ENCODE measurements at regions not wholly inside any gene's neighbourhood (a gene's known extent, or its start where the extent isn't known, plus 50 kb on each side); places are given as distances from the start of the nearest gene placed in this dataset.

DNA sequence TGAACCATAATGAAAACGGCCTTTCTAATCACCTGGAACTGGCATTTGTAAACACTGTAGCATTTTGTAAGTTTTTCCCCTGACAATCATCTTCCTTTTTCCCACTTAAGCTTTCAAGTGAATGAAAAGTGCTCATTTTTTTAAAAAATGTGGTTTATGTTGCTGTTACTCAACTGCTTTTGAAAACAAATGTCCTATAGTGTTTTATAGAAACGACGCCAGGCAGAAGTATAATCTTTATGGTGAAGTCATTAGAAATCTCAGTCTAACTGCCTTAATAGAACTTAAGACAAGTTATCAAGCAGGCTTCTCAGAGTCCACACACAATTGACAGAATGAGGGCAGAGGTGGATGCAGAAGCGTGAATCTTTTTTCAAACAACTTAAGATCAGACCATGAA, 442.3 kb downstream of the KLF12 start:
- Histone ChIP-seq H3K4me3 (ENCODE audit: low read length) (no peak overlapping the region), H3K4me1 (ENCODE audit: insufficient read depth, low read length) (no peaks in the 10 kb centered on the region), H3K27ac (ENCODE audit: low read depth in 1 of 2, low read length in 2 of 2) (no peak overlapping the region), H3K9me3 (ENCODE audit: control insufficient read depth in 1 of 2, insufficient read depth in 1 of 2, low read length in 2 of 2) (no peaks in the 10 kb centered on the region), H3K36me3 (ENCODE audit: insufficient read depth, low read length) (peaks cover 69% of the 10 kb centered on the region), H3K27me3 (ENCODE audit: control insufficient read depth in 1 of 2, insufficient read depth in 2 of 2, low read length in 2 of 2) (no peaks in the 10 kb centered on the region)
- DNase-seq: no peak
- no peak for TF ChIP-seq CTCF (IDR thresholded peaks at IDR 0.05)
- POLR2A ChIA-PET: interaction anchor here (0.6 kb wide), 1 partner anchor 901 kb away, joined by 4 read pairs; no protein-coding TSS in a partner anchor
- Mint-ChIP-seq H3K4me1 (ENCODE audit: low read depth) (peaks cover 8% of the 10 kb centered on the region), H3K27me3 (no peaks in the 10 kb centered on the region), H3K36me3 (ENCODE audit: low read depth) (peaks cover 97% of the 10 kb centered on the region), H3K27ac (no peak overlapping the region), H3K4me3 (no peak overlapping the region), H3K9me3 (no peaks in the 10 kb centered on the region)
- ATAC-seq (ENCODE audit: poor library complexity): no peak
- intact Hi-C loops (cut with DNase I, micrococcal nuclease): no loop called here
- CTCF ChIA-PET: interaction anchor here (0.5 kb wide), 1 partner anchor 34 kb away, joined by 3 read pairs; no protein-coding TSS in a partner anchor

GRCh38 chr13:73687929-73688328, 446.3 kb downstream of the KLF12 start:
- no peaks in the 10 kb centered on the region for H3K27me3 Mint-ChIP-seq
- TF ChIP-seq CTCF (IDR thresholded peaks at IDR 0.05): no peak
- peaks cover 76% of the 10 kb centered on the region for H3K36me3 Mint-ChIP-seq (ENCODE audit: low read depth)
- Histone ChIP-seq H3K4me1 (ENCODE audit: insufficient read depth, low read length) (no peaks in the 10 kb centered on the region), H3K27me3 (ENCODE audit: control insufficient read depth in 1 of 2, insufficient read depth in 2 of 2, low read length in 2 of 2) (no peaks in the 10 kb centered on the region), H3K4me3 (ENCODE audit: low read length) (no peak overlapping the region), H3K9me3 (ENCODE audit: control insufficient read depth in 1 of 2, insufficient read depth in 1 of 2, low read length in 2 of 2) (no peaks in the 10 kb centered on the region), H3K27ac (ENCODE audit: low read depth in 1 of 2, low read length in 2 of 2) (no peak overlapping the region), H3K36me3 (ENCODE audit: insufficient read depth, low read length) (peaks cover 32% of the 10 kb centered on the region)
- ATAC-seq (ENCODE audit: poor library complexity) (no peak), DNase-seq (no peak)
- ChIA-PET POLR2A (no interaction called here), CTCF (no interaction called here)
- intact Hi-C loops (cut with DNase I, micrococcal nuclease): no loop called here
- no peak overlapping the region for H3K27ac Mint-ChIP-seq
- H3K4me1 Mint-ChIP-seq (ENCODE audit: low read depth): peaks cover 5% of the 10 kb centered on the region
- no peaks in the 10 kb centered on the region for H3K9me3 Mint-ChIP-seq
- no peak overlapping the region for H3K4me3 Mint-ChIP-seq

DNA sequence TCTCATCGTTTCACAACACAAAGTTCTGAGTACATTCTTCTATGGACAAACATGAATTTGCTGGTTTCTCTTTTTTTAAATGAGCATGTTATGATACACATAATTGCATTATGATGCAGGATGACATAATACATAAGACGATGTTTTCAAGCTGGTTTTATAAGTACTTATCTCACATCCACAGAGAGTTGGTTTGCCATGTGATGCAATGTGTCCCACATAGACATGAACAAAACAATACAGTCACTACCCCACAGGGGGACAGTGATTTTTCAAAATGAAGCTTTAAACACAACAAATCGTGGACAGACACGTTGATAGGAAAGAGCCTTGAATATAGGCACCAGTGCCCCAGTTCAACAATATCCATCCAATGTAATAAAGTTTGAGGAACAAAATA, 447.1 kb downstream of the KLF12 start:
- Histone ChIP-seq H3K4me3 (ENCODE audit: low read length) (no peak overlapping the region), H3K9me3 (ENCODE audit: control insufficient read depth in 1 of 2, insufficient read depth in 1 of 2, low read length in 2 of 2) (no peaks in the 10 kb centered on the region), H3K27me3 (ENCODE audit: control insufficient read depth in 1 of 2, insufficient read depth in 2 of 2, low read length in 2 of 2) (no peaks in the 10 kb centered on the region), H3K4me1 (ENCODE audit: insufficient read depth, low read length) (no peaks in the 10 kb centered on the region), H3K27ac (ENCODE audit: low read depth in 1 of 2, low read length in 2 of 2) (no peak overlapping the region), H3K36me3 (ENCODE audit: insufficient read depth, low read length) (peaks cover 24% of the 10 kb centered on the region)
- intact Hi-C loops (cut with DNase I, micrococcal nuclease): no loop called here
- POLR2A ChIA-PET: no interaction called here
- peak overlapping the region; percentile 33 for H3K27ac Mint-ChIP-seq
- DNase-seq: no peak
- CTCF ChIA-PET: no interaction called here
- H3K4me1 Mint-ChIP-seq (ENCODE audit: low read depth): peaks cover 3% of the 10 kb centered on the region
- H3K36me3 Mint-ChIP-seq (ENCODE audit: low read depth): peaks cover 76% of the 10 kb centered on the region
- H3K4me3 Mint-ChIP-seq: no peak overlapping the region
- H3K27me3 Mint-ChIP-seq: no peaks in the 10 kb centered on the region
- no peak for TF ChIP-seq CTCF (IDR thresholded peaks at IDR 0.05)
- no peak for ATAC-seq (ENCODE audit: poor library complexity)
- no peaks in the 10 kb centered on the region for H3K9me3 Mint-ChIP-seq
